HFFc6 (cell line): ENCODE measurements at regions not wholly inside any gene's neighbourhood (a gene's known extent, or its start where the extent isn't known, plus 50 kb on each side); places are given as distances from the start of the nearest gene placed in this dataset.
A peak's percentile ranks its signal among the peaks of the same experiment; 100 is the strongest.

Experiments
- DNase-seq: peaks from one replicate; pipeline ENCODE4 v3.0.0-alpha.2; 2018
- H3K27ac Mint-ChIP-seq: 2 replicates; pipeline ENCODE4 v1.8.0; 2020; ENCODE audit warnings: mild to moderate bottlenecking, mixed read lengths
- H3K27me3 Mint-ChIP-seq: 2 replicates; pipeline ENCODE4 v1.8.0; 2021; ENCODE audit warnings: mild to moderate bottlenecking, moderate library complexity, mixed read lengths; ENCODE audit not compliant: insufficient read depth
- H3K36me3 Mint-ChIP-seq: 2 replicates; pipeline ENCODE4 v1.8.0; 2021; ENCODE audit warnings: low read depth, mixed read lengths
- H3K4me1 Mint-ChIP-seq: 2 replicates; pipeline ENCODE4 v1.8.0; 2020; ENCODE audit warnings: low read depth, mixed read lengths
- H3K4me3 Mint-ChIP-seq: 2 replicates; pipeline ENCODE4 v1.8.0; 2020; ENCODE audit warnings: mild to moderate bottlenecking, moderate library complexity, mixed read lengths
- H3K9me3 Mint-ChIP-seq: 2 replicates; pipeline ENCODE4 v1.8.0; 2020; ENCODE audit warnings: mild to moderate bottlenecking, mixed read lengths
- TF ChIP-seq, protein P1 (sequence below): fragments of 200-600 bp; sonication (generic); IDR thresholded peaks from 2 replicates; pipeline ENCODE4 v1.5.0; 2021; ENCODE audit warnings: antibody characterized with exemption, mild to moderate bottlenecking

DNA sequence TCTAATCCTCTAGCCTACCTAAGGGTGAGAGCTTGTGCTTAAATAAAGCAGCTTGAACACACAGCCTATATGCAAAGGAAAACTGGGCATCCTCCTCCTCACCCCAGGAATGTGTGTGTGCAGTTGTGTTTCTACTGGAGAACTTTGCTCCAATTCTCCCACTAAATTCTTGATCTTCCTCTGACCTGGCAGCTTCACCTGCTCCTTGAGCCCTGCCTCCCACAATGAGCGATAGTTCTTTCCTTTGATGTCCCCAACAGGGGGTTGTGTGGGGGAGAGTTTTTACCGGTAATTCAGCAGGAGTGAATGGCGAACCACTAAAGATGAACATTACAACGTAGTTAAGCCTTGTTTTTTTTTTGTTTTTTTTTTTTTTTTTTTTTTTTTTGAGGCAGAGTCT, 113.5 kb upstream of the RCN1 start:
- H3K36me3 Mint-ChIP-seq = peaks cover 4% of the 10 kb centered on the region; the same call in 1 of the 2 replicates
- no peaks in the 10 kb centered on the region; the same call in 1 of the 2 replicates for H3K9me3 Mint-ChIP-seq
- no peak overlapping the region for H3K27ac Mint-ChIP-seq
- peaks cover 21% of the 10 kb centered on the region for H3K4me1 Mint-ChIP-seq
- H3K4me3 Mint-ChIP-seq = no peak overlapping the region
- H3K27me3 Mint-ChIP-seq = peaks cover 23% of the 10 kb centered on the region
- no peak for DNase-seq
- TF ChIP-seq, protein P1, sequence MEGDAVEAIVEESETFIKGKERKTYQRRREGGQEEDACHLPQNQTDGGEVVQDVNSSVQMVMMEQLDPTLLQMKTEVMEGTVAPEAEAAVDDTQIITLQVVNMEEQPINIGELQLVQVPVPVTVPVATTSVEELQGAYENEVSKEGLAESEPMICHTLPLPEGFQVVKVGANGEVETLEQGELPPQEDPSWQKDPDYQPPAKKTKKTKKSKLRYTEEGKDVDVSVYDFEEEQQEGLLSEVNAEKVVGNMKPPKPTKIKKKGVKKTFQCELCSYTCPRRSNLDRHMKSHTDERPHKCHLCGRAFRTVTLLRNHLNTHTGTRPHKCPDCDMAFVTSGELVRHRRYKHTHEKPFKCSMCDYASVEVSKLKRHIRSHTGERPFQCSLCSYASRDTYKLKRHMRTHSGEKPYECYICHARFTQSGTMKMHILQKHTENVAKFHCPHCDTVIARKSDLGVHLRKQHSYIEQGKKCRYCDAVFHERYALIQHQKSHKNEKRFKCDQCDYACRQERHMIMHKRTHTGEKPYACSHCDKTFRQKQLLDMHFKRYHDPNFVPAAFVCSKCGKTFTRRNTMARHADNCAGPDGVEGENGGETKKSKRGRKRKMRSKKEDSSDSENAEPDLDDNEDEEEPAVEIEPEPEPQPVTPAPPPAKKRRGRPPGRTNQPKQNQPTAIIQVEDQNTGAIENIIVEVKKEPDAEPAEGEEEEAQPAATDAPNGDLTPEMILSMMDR = no peak

DNA sequence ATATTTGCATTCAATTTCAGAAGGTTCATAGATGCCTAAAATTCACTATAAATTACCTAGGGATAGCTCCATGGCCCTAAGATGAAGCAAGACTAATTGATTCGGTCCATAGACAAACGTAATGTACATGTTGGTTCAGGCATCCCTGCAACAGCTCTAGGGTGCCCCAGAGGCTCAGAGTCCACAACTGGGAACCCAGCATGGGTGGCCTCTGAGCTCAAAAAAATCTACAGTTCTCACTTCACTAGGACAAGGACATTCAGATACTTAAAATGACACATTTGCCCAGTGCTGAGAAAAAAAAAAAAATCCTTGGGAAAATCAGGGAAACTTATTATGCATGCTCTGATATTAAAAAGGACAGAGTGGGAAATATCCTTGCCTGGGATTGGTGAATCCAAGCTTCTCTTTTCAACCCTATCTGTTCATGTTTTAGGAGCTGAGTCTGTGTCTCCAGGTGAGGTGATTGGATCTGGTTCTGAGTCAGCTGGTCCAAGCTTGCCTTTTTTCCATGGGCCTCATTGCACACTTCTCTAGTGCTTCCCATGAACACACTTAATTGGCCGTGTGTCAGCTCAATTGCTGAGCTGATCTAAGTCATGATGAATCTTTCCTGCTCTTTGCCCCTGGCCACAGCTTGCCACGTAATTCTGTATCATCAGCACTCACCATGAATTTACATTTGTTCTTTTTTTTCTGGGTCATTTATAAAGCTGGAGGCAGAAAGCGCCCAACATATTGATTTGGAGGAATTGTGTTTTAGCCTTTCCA, 116.3 kb upstream of the RCN1 start:
- peaks cover 21% of the 10 kb centered on the region for H3K27me3 Mint-ChIP-seq
- H3K27ac Mint-ChIP-seq = peak overlapping the region; percentile 66
- DNase-seq = peak; percentile 92
- peak overlapping the region; percentile 16 for H3K4me3 Mint-ChIP-seq
- H3K4me1 Mint-ChIP-seq = peaks cover 25% of the 10 kb centered on the region
- H3K9me3 Mint-ChIP-seq = no peaks in the 10 kb centered on the region
- H3K36me3 Mint-ChIP-seq = no peaks in the 10 kb centered on the region
- TF ChIP-seq, protein P1 = no peak

DNA sequence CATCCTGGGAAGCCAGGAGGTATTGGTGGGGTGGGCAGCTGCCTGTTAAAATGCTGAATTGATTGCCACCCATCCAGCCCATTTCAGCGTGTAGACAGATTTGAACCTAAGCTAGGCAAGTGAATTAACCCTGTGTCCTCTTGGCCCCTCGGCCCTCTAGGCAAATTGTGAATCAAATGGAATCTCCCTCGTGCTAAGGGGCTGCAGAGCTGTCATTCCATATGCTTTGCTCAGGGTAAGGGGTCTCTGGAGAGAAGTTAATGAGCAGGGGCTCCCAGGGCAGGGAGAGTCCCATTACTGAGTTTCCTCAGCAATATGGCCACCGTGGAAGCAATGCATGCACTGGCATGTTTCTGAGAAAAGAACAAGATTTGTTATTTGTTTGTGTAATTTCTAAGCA, 117.7 kb upstream of the RCN1 start:
- peaks cover 18% of the 10 kb centered on the region for H3K27me3 Mint-ChIP-seq
- H3K27ac Mint-ChIP-seq = no peak overlapping the region
- H3K9me3 Mint-ChIP-seq = no peaks in the 10 kb centered on the region
- H3K36me3 Mint-ChIP-seq = no peaks in the 10 kb centered on the region
- H3K4me1 Mint-ChIP-seq = peaks cover 36% of the 10 kb centered on the region
- H3K4me3 Mint-ChIP-seq = no peak overlapping the region
- TF ChIP-seq, protein P1 = no peak
- no peak for DNase-seq

- DNase-seq = no peak
- no peak overlapping the region for H3K27ac Mint-ChIP-seq
- TF ChIP-seq, protein P1 = no peak
- no peak overlapping the region for H3K4me3 Mint-ChIP-seq
- H3K27me3 Mint-ChIP-seq = peaks cover 15% of the 10 kb centered on the region
- no peaks in the 10 kb centered on the region for H3K9me3 Mint-ChIP-seq
- H3K36me3 Mint-ChIP-seq = no peaks in the 10 kb centered on the region
- peaks cover 36% of the 10 kb centered on the region for H3K4me1 Mint-ChIP-seq
Measured at GRCh38 chr11:31972623-31973022, 118.3 kb upstream of the RCN1 start.

DNA sequence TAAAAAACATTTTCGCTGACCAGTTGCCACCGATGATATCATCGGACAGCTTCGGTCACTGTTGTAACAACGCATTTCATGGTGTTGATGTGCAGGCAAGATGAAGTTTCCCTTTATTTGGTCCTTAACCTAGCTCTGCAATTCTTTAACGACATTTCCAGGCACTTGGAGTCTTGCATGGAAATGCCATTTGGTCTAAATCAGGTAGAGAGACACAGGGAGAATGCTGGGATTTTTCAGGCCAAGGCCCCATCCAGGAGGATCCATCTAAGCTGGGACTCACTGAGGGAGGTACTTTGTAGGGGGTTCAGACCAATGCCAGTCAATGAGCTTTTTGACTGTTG, 121.5 kb upstream of the RCN1 start:
- no peak for DNase-seq
- no peaks in the 10 kb centered on the region for H3K36me3 Mint-ChIP-seq
- TF ChIP-seq, protein P1 = no peak
- H3K27ac Mint-ChIP-seq = peak overlapping the region; percentile 55
- no peaks in the 10 kb centered on the region for H3K9me3 Mint-ChIP-seq
- peaks cover 20% of the 10 kb centered on the region for H3K4me1 Mint-ChIP-seq
- peaks cover 15% of the 10 kb centered on the region for H3K27me3 Mint-ChIP-seq
- H3K4me3 Mint-ChIP-seq = peak overlapping the region; percentile 57
